GM21576 (cell line): ENCODE measurements at regions not wholly inside any gene's neighbourhood (a gene's known extent, or its start where the extent isn't known, plus 50 kb on each side); places are given as distances from the start of the nearest gene placed in this dataset.

Experiments used
- ATAC-seq: cut with Tn5 transposase; IDR thresholded peaks from one replicate; pipeline ENCODE4 v1.9.1; 2021; ENCODE audit warnings: mild to moderate bottlenecking, moderate library complexity; ENCODE audit not compliant: unreplicated experiment

- no peak for ATAC-seq
Measured at GRCh38 chr4:181308476-181309312, 934.5 kb upstream of the TENM3 start.

GRCh38 chr4:181312066-181312465 lies 931.1 kb upstream of the TENM3 start:
- no peak for ATAC-seq

- ATAC-seq, result no peak
Measured at GRCh38 chr4:181319629-181320028, 923.6 kb upstream of the TENM3 start.

- ATAC-seq, result peak; percentile 95
Measured at GRCh38 chr4:181323061-181323460, 920.1 kb upstream of the TENM3 start.

GRCh38 chr4:181330654-181331201 lies 912.5 kb upstream of the TENM3 start:
- ATAC-seq, result no peak

- no peak for ATAC-seq
Measured at GRCh38 chr4:181331214-181331613, 912.0 kb upstream of the TENM3 start.

GRCh38 chr4:181345931-181346330 lies 897.3 kb upstream of the TENM3 start:
- ATAC-seq, result no peak

- no peak for ATAC-seq
Measured at GRCh38 chr4:181350615-181351415, 892.4 kb upstream of the TENM3 start.

GRCh38 chr4:181364504-181364903 lies 878.7 kb upstream of the TENM3 start:
- no peak for ATAC-seq

GRCh38 chr4:181365671-181366070 lies 877.5 kb upstream of the TENM3 start:
- no peak for ATAC-seq

- no peak for ATAC-seq
Measured at GRCh38 chr4:181372014-181372413, 871.2 kb upstream of the TENM3 start.

- ATAC-seq, result no peak
Measured at GRCh38 chr4:181376058-181376457, 867.1 kb upstream of the TENM3 start.

- no peak for ATAC-seq
Measured at GRCh38 chr4:181388061-181388460, 855.1 kb upstream of the TENM3 start.

- ATAC-seq, result no peak
Measured at GRCh38 chr4:181416966-181417365, 826.2 kb upstream of the TENM3 start.

- no peak for ATAC-seq
Measured at GRCh38 chr4:181418496-181418895, 824.7 kb upstream of the TENM3 start.

GRCh38 chr4:181420950-181421349 lies 822.3 kb upstream of the TENM3 start:
- no peak for ATAC-seq

GRCh38 chr4:181424362-181425016 lies 818.7 kb upstream of the TENM3 start:
- no peak for ATAC-seq

GRCh38 chr4:181427076-181427475 lies 816.1 kb upstream of the TENM3 start:
- ATAC-seq, result no peak

GRCh38 chr4:181431006-181431405 lies 812.2 kb upstream of the TENM3 start:
- no peak for ATAC-seq

GRCh38 chr4:181431661-181432060 lies 811.5 kb upstream of the TENM3 start:
- ATAC-seq, result no peak

GRCh38 chr4:181432335-181432734 lies 810.9 kb upstream of the TENM3 start:
- no peak for ATAC-seq
